HCT116 (cell line): ENCODE measurements at regions not wholly inside any gene's neighbourhood (a gene's known extent, or its start where the extent isn't known, plus 50 kb on each side); places are given as distances from the start of the nearest gene placed in this dataset.

Source experiments
- ATF3 ChIP-seq: IDR thresholded peaks from 2 replicates; pipeline ENCODE4 v1.6.1; 2012
- CTCF ChIP-seq, 3 experiments: fragments of 200-600 bp in 1 of 3; sonication (generic) in 1 of 3; IDR thresholded peaks in 2 of 3; conservative IDR thresholded peaks in 1 of 3; 2 replicates each; pipeline ENCODE4 v1.5.1; 2012 to 2017; ENCODE audit warnings: low read depth in 2 of 3, low read length in 2 of 3, antibody characterized with exemption in 1 of 3, borderline replicate concordance in 1 of 3, control low read depth in 1 of 3, mild to moderate bottlenecking in 1 of 3, mixed read lengths in 1 of 3, mixed run types in 1 of 3, moderate library complexity in 1 of 3; ENCODE audit not compliant: insufficient read depth in 1 of 3
- EZH2 ChIP-seq: fragments of 200-600 bp; sonication (generic); IDR thresholded peaks from 2 replicates; pipeline ENCODE4 v1.6.1; 2017; ENCODE audit warnings: antibody characterized with exemption, mixed run types
- EZH2phosphoT487 ChIP-seq: fragments of 200-600 bp; IDR thresholded peaks from 2 replicates; pipeline ENCODE4 v1.6.1; 2018; ENCODE audit warnings: antibody characterized with exemption, borderline replicate concordance
- JUND ChIP-seq: IDR thresholded peaks from 2 replicates; pipeline ENCODE4 v1.6.1; 2012
- POLR2A ChIP-seq: IDR thresholded peaks from 2 replicates; pipeline ENCODE4 v1.7.0; 2011; ENCODE audit warnings: borderline replicate concordance; ENCODE audit not compliant: insufficient read depth, insufficient read length; ENCODE audit errors: extremely low read depth
- RAD21 ChIP-seq: IDR thresholded peaks from 2 replicates; pipeline ENCODE4 v1.6.1; 2012; ENCODE audit warnings: low read depth, mild to moderate bottlenecking
- REST ChIP-seq: IDR thresholded peaks from 2 replicates; pipeline ENCODE4 v1.6.1; 2012; ENCODE audit warnings: low read depth
- SIN3A ChIP-seq: IDR thresholded peaks from 2 replicates; pipeline ENCODE4 v1.6.1; 2012; ENCODE audit warnings: low read depth
- YY1 ChIP-seq: IDR thresholded peaks from 2 replicates; pipeline ENCODE4 v1.6.1; 2011; ENCODE audit warnings: low read length, low read depth, moderate library complexity, mild to moderate bottlenecking; ENCODE audit not compliant: insufficient replicate concordance; ENCODE audit errors: extremely low read depth
- ZBTB33 ChIP-seq: IDR thresholded peaks from 2 replicates; pipeline ENCODE4 v1.6.1; 2011; ENCODE audit warnings: mild to moderate bottlenecking, low read length, moderate library complexity; ENCODE audit not compliant: insufficient replicate concordance; ENCODE audit errors: extremely low read depth
- TF ChIP-seq, protein P1 (sequence below): IDR thresholded peaks from 2 replicates; pipeline ENCODE4 v1.6.1; 2012

DNA sequence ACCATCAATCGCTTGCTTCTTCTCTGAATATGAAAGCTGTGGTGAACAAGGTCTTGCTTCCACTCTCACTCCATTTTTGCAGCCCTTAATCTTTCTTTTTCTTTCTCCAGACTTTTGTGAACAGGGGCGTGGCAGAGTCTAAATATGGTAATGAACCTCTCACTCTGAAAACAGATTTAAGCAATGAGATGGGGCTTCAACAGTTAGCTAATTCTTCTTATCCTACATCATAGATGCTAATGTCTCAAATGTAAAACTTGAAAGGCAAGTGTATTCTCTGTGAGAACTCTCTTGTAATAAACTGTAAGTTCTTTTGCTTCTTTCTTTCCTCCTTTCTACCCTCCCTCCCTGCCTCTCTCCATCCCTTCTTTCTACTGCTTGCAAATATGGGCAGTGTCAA is 106.5 kb upstream of the ANK2 start:
- no peak for TF ChIP-seq POLR2A
- TF ChIP-seq JUND, result no peak
- TF ChIP-seq RAD21, result no peak
- no peak for TF ChIP-seq REST
- TF ChIP-seq EZH2, result no peak
- TF ChIP-seq EZH2phosphoT487, result no peak
- TF ChIP-seq CTCF (IDR thresholded peaks at IDR 0.05 in 2 of 3, conservative IDR thresholded peaks at IDR 0.05 in 1 of 3; ENCODE audit: borderline replicate concordance in 1 of 3, insufficient read depth in 1 of 3, low read depth in 2 of 3, low read length in 2 of 3), result no peak
- TF ChIP-seq ZBTB33, result no peak
- TF ChIP-seq, protein P1, sequence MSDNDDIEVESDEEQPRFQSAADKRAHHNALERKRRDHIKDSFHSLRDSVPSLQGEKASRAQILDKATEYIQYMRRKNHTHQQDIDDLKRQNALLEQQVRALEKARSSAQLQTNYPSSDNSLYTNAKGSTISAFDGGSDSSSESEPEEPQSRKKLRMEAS, result no peak
- no peak for TF ChIP-seq SIN3A
- TF ChIP-seq YY1, result no peak
- TF ChIP-seq ATF3, result no peak
